IMR-90 (cell line): ENCODE measurements at regions not wholly inside any gene's neighbourhood (a gene's known extent, or its start where the extent isn't known, plus 50 kb on each side); places are given as distances from the start of the nearest gene placed in this dataset.
A peak's percentile ranks its signal among the peaks of the same experiment; 100 is the strongest.

ENCODE experiments used
- ATAC-seq: fragments of 200-7000 bp; cut with Tn5 transposase; 2 replicates; pipeline ENCODE4 v1.9.1; 2020; ENCODE audit warnings: low read depth, mild to moderate bottlenecking, moderate library complexity
- BruUV-seq: library from RNA; stranded (reverse); fragments of 400-500 nt; replicated peaks from 2 replicates; lab custom pipeline; 2021; lab: Mats Ljungman, UMichigan
- CTCF ChIA-PET: fragments of 300-600 bp; formaldehyde crosslinking; extraction: SDS; loops from one replicate; lab custom pipeline; 2021; ENCODE audit warnings: antibody characterized with exemption; lab: Yijun Ruan, JAX
- POLR2A ChIA-PET: fragments of 300-600 bp; sonication (Branson Sonifier 250); formaldehyde crosslinking; loops from one replicate; lab custom pipeline; 2022; ENCODE audit warnings: antibody characterized with exemption; ENCODE audit not compliant: unreplicated experiment; lab: Charles Lee
- DNase-seq: peaks from one replicate; pipeline ENCODE4 v3.0.0; 2013
- H2AFZ ChIP-seq: replicated peaks from 2 replicates; pipeline ENCODE3; 2013; ENCODE audit warnings: low read length, mild to moderate bottlenecking; ENCODE audit not compliant: poor library complexity
- H2AK5ac ChIP-seq: 2 replicates; pipeline ENCODE4 v1.6.1; 2013; ENCODE audit warnings: low read depth, low read length, inconsistent platforms
- H2AK9ac ChIP-seq: replicated peaks from 2 replicates; pipeline ENCODE3; 2013; ENCODE audit warnings: mild to moderate bottlenecking, low read depth, low read length, moderate library complexity; ENCODE audit not compliant: poor library complexity
- H2BK120ac ChIP-seq: 2 replicates; pipeline ENCODE4 v1.6.1; 2013; ENCODE audit warnings: low read depth, low read length, inconsistent platforms
- H2BK15ac ChIP-seq: 3 replicates; pipeline ENCODE4 v1.6.1; 2013; ENCODE audit warnings: low read depth, low read length, inconsistent platforms
- H2BK20ac ChIP-seq: 2 replicates; pipeline ENCODE4 v1.6.1; 2013; ENCODE audit warnings: low read depth, mild to moderate bottlenecking, inconsistent platforms, low read length, moderate library complexity
- H2BK5ac ChIP-seq: 2 replicates; pipeline ENCODE4 v1.6.1; 2013; ENCODE audit warnings: mild to moderate bottlenecking, low read depth, low read length, inconsistent platforms; ENCODE audit not compliant: poor library complexity, severe bottlenecking
- H3K14ac ChIP-seq: replicated peaks from 2 replicates; pipeline ENCODE4 v1.6.1; 2013; ENCODE audit warnings: low read depth, low read length, inconsistent platforms
- H3K18ac ChIP-seq: 2 replicates; pipeline ENCODE4 v1.6.1; 2013; ENCODE audit warnings: low read depth, low read length, control low read depth
- H3K23ac ChIP-seq: 2 replicates; pipeline ENCODE4 v1.6.1; 2013; ENCODE audit warnings: low read depth, low read length, inconsistent platforms
- H3K27ac ChIP-seq: 2 replicates; pipeline ENCODE4 v1.5.1; 2013; ENCODE audit warnings: mild to moderate bottlenecking, control low read depth, low read length; ENCODE audit not compliant: insufficient read depth
- H3K27me3 ChIP-seq: 2 replicates; pipeline ENCODE4 v1.6.1; 2013; ENCODE audit warnings: low read length; ENCODE audit not compliant: control insufficient read depth, insufficient read depth
- H3K36me3 ChIP-seq: 2 replicates; pipeline ENCODE4 v1.6.1; 2013; ENCODE audit warnings: low read length, mixed read lengths; ENCODE audit not compliant: control insufficient read depth, insufficient read depth
- H3K4ac ChIP-seq: 2 replicates; pipeline ENCODE4 v1.6.1; 2013; ENCODE audit warnings: low read depth, low read length, inconsistent platforms
- H3K4me1 ChIP-seq: 2 replicates; pipeline ENCODE4 v1.6.1; 2013; ENCODE audit warnings: low read length, mixed read lengths; ENCODE audit not compliant: control insufficient read depth, insufficient read depth
- H3K4me2 ChIP-seq: 2 replicates; pipeline ENCODE4 v1.6.1; 2013; ENCODE audit warnings: low read depth, mild to moderate bottlenecking, control low read depth, low read length, moderate library complexity
- H3K4me3 ChIP-seq: 2 replicates; pipeline ENCODE4 v1.5.1; 2013; ENCODE audit warnings: low read depth, mild to moderate bottlenecking, control low read depth, low read length, moderate library complexity; ENCODE audit not compliant: insufficient read depth
- H3K56ac ChIP-seq: 2 replicates; pipeline ENCODE4 v1.6.1; 2013; ENCODE audit warnings: low read length, inconsistent platforms; ENCODE audit not compliant: insufficient read depth; ENCODE audit errors: extremely low read depth
- H3K79me1 ChIP-seq, 2 experiments: 2 replicates each; pipeline ENCODE4 v1.6.1; 2013; ENCODE audit warnings: low read length in 2 of 2, inconsistent platforms in 1 of 2, low read depth in 1 of 2
- H3K9ac ChIP-seq: 2 replicates; pipeline ENCODE4 v1.6.1; 2013; ENCODE audit warnings: low read depth, low read length, control low read depth
- H3K9me1 ChIP-seq: 2 replicates; pipeline ENCODE4 v1.6.1; 2013; ENCODE audit warnings: low read length, inconsistent platforms; ENCODE audit not compliant: insufficient read depth
- H3K9me3 ChIP-seq: 2 replicates; pipeline ENCODE4 v1.6.1; 2013; ENCODE audit warnings: low read length; ENCODE audit not compliant: control insufficient read depth, insufficient read depth
- H4K20me1 ChIP-seq: 2 replicates; pipeline ENCODE4 v1.6.1; 2013; ENCODE audit warnings: low read length, inconsistent platforms; ENCODE audit not compliant: insufficient read depth
- H4K5ac ChIP-seq: 2 replicates; pipeline ENCODE4 v1.6.1; 2013; ENCODE audit warnings: mild to moderate bottlenecking, low read depth, low read length, control low read depth
- H4K8ac ChIP-seq, 2 experiments: 2 replicates each; pipeline ENCODE4 v1.6.1; 2013; ENCODE audit warnings: low read depth in 2 of 2, low read length in 2 of 2, control low read depth in 1 of 2, inconsistent platforms in 1 of 2
- H4K91ac ChIP-seq: 2 replicates; pipeline ENCODE4 v1.6.1; 2013; ENCODE audit warnings: low read depth, low read length, inconsistent platforms; ENCODE audit not compliant: insufficient read depth
- BHLHE40 ChIP-seq: fragments of 150-350 bp; IDR thresholded peaks from 2 replicates; pipeline ENCODE4 v1.6.1; 2016; ENCODE audit warnings: mild to moderate bottlenecking, low read depth, low read length
- CEBPB ChIP-seq: IDR thresholded peaks from 2 replicates; pipeline ENCODE4 v1.6.1; 2012; ENCODE audit warnings: low read depth, low read length, improper control_type of control experiment
- CHD1 ChIP-seq: IDR thresholded peaks from 2 replicates; pipeline ENCODE4 v1.6.1; 2012; ENCODE audit warnings: low read depth, low read length, improper control_type of control experiment
- FOS ChIP-seq: fragments of 150-350 bp; IDR thresholded peaks from 2 replicates; pipeline ENCODE4 v1.6.1; 2016; ENCODE audit warnings: low read depth, low read length
- MAFK ChIP-seq: IDR thresholded peaks from 2 replicates; pipeline ENCODE4 v1.6.1; 2012; ENCODE audit warnings: low read depth, low read length, improper control_type of control experiment
- MAZ ChIP-seq: IDR thresholded peaks from 2 replicates; pipeline ENCODE4 v1.6.1; 2012; ENCODE audit warnings: low read depth, mild to moderate bottlenecking, low read length, improper control_type of control experiment, moderate library complexity, borderline replicate concordance
- MXI1 ChIP-seq: IDR thresholded peaks from 2 replicates; pipeline ENCODE4 v1.6.1; 2012; ENCODE audit warnings: low read depth, mild to moderate bottlenecking, low read length, moderate library complexity, borderline replicate concordance
- NFE2L2 ChIP-seq: fragments of 150-350 bp; IDR thresholded peaks from 2 replicates; pipeline ENCODE4 v1.6.1; 2016; ENCODE audit warnings: low read depth, mild to moderate bottlenecking, low read length
- POLR2A ChIP-seq: IDR thresholded peaks from 2 replicates; pipeline ENCODE4 v1.6.1; 2012; ENCODE audit warnings: mild to moderate bottlenecking, low read depth, low read length
- RAD21 ChIP-seq: IDR thresholded peaks from 2 replicates; pipeline ENCODE4 v1.6.1; 2012; ENCODE audit warnings: low read length, improper control_type of control experiment
- RCOR1 ChIP-seq: IDR thresholded peaks from 2 replicates; pipeline ENCODE4 v1.6.1; 2012; ENCODE audit warnings: mild to moderate bottlenecking, low read length, improper control_type of control experiment; ENCODE audit not compliant: insufficient replicate concordance
- RFX5 ChIP-seq: IDR thresholded peaks from 2 replicates; pipeline ENCODE4 v1.8.0; 2012; ENCODE audit warnings: low read depth, mild to moderate bottlenecking, low read length, moderate library complexity
- SMC3 ChIP-seq: fragments of 150-350 bp; IDR thresholded peaks from 2 replicates; pipeline ENCODE4 v1.6.1; 2016; ENCODE audit warnings: low read depth, mild to moderate bottlenecking, antibody characterized with exemption, low read length, moderate library complexity
- USF2 ChIP-seq: fragments of 150-350 bp; IDR thresholded peaks from 2 replicates; pipeline ENCODE4 v1.6.1; 2017; ENCODE audit warnings: mild to moderate bottlenecking, antibody characterized with exemption, low read length, low read depth
- WGBS, 2 experiments: methylation state at CpG; one replicate each; pipeline versions ENCODE4 v1.1.5 to v1.1.7; 2013; ENCODE audit warnings: missing lambda C conversion rate in 2 of 2; ENCODE audit not compliant: insufficient read length in 1 of 2; ENCODE audit errors: extremely low coverage in 2 of 2; 5-methylcytosine and 5-hydroxymethylcytosine counted together
- dilution Hi-C: fragments of 300-500 bp; cut with HindIII; formaldehyde crosslinking; loops from one replicate; pipeline ENCODE4 v1.14.3; 2018; ENCODE audit warnings: low sequenced_read_pairs; ENCODE audit not compliant: unreplicated experiment
- in situ Hi-C: fragments of 300-500 bp; cut with MboI; formaldehyde crosslinking; loops from 3 replicates; pipeline ENCODE4 v1.14.3; 2019; ENCODE audit warnings: low sequenced_read_pairs, inconsistent platforms, mixed read lengths
- intact Hi-C: fragments of 100-400 bp; cut with micrococcal nuclease; formaldehyde crosslinking; loops from 2 replicates; pipeline ENCODE4 v1.10.0; 2022

GRCh38 chr17:77354670-77355455, 214.1 kb downstream of the SEC14L1 start:
- Histone ChIP-seq H2BK5ac (peak overlapping the region; percentile 80), H3K4me2 (peak overlapping the region; percentile 9; the same call in 1 of the 2 replicates), H3K9me3 (no peaks in the 10 kb centered on the region), H3K27ac (peak overlapping the region; percentile 84), H3K79me1 (peaks cover 47 to 91% of the 10 kb centered on the region in 2 experiments), H2BK15ac (peak overlapping the region; percentile 25; the same call in 1 of the 3 replicates), H3K14ac (peak overlapping the region; percentile 65), H3K27me3 (no peaks in the 10 kb centered on the region), H2AK5ac (peak overlapping the region; percentile 87), H3K4ac (peak overlapping the region; percentile 90), H3K4me3 (no peak overlapping the region), H3K9ac (no peak overlapping the region; the same call in 1 of the 2 replicates), H2AFZ (peak overlapping the region; percentile 72), H3K36me3 (no peaks in the 10 kb centered on the region), H3K23ac (no peak overlapping the region; the same call in 1 of the 2 replicates), H3K9me1 (peaks cover 37% of the 10 kb centered on the region), H4K8ac (peak overlapping the region; percentile 14 to 81; a peak in 3 of 4 replicates), H4K91ac (peak overlapping the region; percentile 74), H4K20me1 (peaks cover 11% of the 10 kb centered on the region), H3K4me1 (peaks cover 40% of the 10 kb centered on the region), H3K18ac (peak overlapping the region; percentile 50), H2BK120ac (peak overlapping the region; percentile 80), H2BK20ac (peak overlapping the region; percentile 43), H2AK9ac (peak overlapping the region; percentile 86), H4K5ac (peak overlapping the region; percentile 30), H3K56ac (no peak overlapping the region)
- intact Hi-C loops (no loop called here), in situ Hi-C loops (no loop called here), dilution Hi-C loops (no loop called here)
- ChIA-PET POLR2A (no interaction called here), CTCF (no interaction called here)
- peak; percentile 86 for ATAC-seq
- WGBS, 2 experiments, result 53% methylated on average over 13 of the region's 25 CpGs; no CpG with 5 or more reads in 1 of the 2 experiments
- peak; percentile 55; the same call in 1 of the 2 replicates for TF ChIP-seq MAZ
- TF ChIP-seq SMC3, result no peak
- TF ChIP-seq NFE2L2, result peak; percentile 47; the same call in 1 of the 2 replicates
- TF ChIP-seq FOS, result peak; percentile 76
- peak; percentile 17; the same call in 1 of the 2 replicates for TF ChIP-seq USF2
- TF ChIP-seq CEBPB, result peak; percentile 98
- TF ChIP-seq MAFK, result no peak
- peak; percentile 30; the same call in 1 of the 2 replicates for TF ChIP-seq MXI1
- TF ChIP-seq RAD21, result peak; percentile 19
- no peak for TF ChIP-seq RFX5
- TF ChIP-seq POLR2A, result 0 out of 2 replicates have a peak, but pooled peaks have one; percentile 27
- TF ChIP-seq RCOR1, result peak; percentile 91
- no peak for TF ChIP-seq CHD1
- TF ChIP-seq BHLHE40, result peak; percentile 14; the same call in 1 of the 2 replicates
- peak; percentile 98 for DNase-seq
- BruUV-seq, result no TSS peak
